GM12874 (cell line): ENCODE measurements at regions not wholly inside any gene's neighbourhood (a gene's known extent, or its start where the extent isn't known, plus 50 kb on each side); places are given as distances from the start of the nearest gene placed in this dataset.

Experiments used
- TF ChIP-seq, protein P1 (sequence below): IDR thresholded peaks from 2 replicates; pipeline ENCODE4 v1.5.1; 2011; ENCODE audit warnings: low read depth, mild to moderate bottlenecking, control low read depth, low read length, moderate library complexity; ENCODE audit not compliant: insufficient read depth

DNA sequence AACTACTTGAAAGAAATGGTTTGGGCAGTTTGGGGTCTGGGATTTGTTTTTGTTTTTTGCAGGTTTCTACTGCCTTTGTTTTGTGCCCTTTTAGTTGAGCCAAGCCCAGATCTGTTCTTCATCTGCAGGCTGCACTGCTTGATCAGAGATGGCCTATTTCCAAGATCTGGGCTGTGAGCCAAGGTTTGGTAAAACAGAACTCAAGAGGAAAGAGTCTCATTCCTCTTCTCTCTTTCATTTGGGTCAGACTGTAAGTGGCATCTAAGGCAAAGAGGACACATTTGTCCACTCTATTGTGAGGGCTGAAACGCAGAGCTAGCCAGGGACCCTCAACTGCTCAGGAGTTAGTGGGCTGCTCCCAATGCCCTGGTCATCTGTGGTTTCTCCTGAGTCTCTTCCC is 104.4 kb upstream of the UBE3A start:
- TF ChIP-seq, protein P1, sequence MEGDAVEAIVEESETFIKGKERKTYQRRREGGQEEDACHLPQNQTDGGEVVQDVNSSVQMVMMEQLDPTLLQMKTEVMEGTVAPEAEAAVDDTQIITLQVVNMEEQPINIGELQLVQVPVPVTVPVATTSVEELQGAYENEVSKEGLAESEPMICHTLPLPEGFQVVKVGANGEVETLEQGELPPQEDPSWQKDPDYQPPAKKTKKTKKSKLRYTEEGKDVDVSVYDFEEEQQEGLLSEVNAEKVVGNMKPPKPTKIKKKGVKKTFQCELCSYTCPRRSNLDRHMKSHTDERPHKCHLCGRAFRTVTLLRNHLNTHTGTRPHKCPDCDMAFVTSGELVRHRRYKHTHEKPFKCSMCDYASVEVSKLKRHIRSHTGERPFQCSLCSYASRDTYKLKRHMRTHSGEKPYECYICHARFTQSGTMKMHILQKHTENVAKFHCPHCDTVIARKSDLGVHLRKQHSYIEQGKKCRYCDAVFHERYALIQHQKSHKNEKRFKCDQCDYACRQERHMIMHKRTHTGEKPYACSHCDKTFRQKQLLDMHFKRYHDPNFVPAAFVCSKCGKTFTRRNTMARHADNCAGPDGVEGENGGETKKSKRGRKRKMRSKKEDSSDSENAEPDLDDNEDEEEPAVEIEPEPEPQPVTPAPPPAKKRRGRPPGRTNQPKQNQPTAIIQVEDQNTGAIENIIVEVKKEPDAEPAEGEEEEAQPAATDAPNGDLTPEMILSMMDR = no peak

DNA sequence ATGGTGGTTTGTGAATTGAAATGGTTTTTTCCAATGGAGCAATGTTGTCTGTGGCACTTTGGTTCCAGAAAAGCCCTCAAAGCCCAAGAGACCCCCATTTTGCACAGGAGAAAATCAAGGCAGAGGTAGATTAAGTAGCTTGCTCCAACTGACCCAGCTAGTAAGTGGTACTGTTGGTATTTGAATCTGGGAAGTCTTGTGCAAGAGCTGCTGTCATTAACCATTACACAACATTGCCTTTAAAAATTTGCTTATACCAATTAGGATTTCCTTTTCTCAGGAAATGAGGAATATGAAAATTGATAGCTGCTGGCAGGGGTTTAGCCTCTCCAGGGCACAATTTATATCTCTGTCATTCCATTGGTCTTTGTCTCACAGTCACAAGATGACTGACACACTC is 102.4 kb upstream of the UBE3A start:
- TF ChIP-seq, protein P1 = no peak

DNA sequence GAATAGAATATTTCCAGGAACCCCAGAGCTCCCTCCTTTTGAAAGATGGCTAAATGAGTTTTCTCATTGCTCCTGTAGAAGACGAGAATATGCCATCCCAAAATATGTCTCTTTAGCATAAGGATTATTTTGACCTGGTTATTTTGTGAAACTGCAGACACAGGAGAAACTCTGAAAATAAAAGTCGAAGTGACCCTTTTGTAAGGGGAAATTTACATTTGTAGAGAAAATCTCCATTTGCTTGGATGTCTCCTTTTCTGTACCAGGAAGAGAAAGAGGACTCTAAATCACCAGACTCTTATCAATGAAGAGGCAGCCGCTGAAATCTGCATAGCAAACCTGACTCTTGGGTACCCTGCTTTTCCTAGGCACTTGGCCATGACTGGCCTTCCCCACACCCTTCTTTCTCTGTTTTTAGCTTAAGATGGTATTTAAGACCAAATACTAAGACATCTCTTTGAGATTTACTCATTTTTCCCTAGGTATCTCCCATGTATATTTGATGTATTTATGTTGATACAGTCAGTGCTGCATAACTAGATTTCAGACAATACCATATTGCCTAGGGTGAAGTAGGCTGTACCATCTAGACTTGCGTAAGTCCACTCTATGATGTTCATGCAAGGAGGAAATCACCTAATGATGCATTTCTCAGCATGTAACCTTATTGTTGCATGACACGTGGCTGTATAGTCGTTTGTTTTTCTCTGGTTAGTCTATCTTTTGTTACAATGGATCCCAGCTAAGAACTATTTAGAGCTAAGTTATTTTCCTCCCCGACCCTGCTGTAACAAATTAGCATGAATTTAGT is 98.2 kb upstream of the UBE3A start:
- TF ChIP-seq, protein P1 = no peak

DNA sequence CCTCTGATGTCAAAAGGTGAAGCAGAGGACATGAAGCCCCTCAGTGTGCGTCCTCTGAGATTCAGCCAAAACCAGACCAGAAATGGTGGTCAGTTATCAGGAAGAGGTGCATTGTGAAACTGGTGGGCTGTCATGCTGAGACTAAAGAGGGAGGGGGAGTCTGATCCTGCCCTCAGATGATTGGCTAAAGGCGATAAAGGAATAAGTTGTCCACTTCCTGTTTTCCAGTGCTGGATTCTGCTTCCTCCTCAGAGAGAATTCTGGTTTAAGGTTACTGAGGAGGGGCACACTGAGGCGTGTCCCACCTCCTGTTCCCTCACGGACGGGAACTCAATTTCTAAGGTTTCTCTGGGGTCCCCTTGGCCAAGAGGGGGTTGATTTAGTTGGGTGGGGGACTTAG is 97.0 kb upstream of the UBE3A start:
- TF ChIP-seq, protein P1 = no peak

DNA sequence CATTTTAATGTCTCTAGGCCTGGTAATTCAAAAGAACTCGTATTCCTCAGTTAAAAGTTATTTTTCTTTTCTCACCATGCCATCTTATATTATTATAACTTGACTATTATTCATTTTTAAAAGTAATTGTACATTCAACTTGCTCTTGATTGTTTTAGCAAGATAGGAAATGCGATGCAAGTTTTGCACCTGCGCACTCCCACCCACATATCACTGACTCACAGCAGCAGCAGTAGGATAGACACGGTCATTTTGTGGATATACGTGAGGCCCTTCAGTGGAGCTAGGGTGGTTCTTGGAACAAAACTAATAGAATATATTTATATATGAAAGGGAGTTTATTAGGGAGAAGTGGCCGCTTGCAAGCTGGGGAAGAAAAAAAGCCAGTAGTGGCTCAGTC is 95.5 kb upstream of the UBE3A start:
- TF ChIP-seq, protein P1 = no peak

DNA sequence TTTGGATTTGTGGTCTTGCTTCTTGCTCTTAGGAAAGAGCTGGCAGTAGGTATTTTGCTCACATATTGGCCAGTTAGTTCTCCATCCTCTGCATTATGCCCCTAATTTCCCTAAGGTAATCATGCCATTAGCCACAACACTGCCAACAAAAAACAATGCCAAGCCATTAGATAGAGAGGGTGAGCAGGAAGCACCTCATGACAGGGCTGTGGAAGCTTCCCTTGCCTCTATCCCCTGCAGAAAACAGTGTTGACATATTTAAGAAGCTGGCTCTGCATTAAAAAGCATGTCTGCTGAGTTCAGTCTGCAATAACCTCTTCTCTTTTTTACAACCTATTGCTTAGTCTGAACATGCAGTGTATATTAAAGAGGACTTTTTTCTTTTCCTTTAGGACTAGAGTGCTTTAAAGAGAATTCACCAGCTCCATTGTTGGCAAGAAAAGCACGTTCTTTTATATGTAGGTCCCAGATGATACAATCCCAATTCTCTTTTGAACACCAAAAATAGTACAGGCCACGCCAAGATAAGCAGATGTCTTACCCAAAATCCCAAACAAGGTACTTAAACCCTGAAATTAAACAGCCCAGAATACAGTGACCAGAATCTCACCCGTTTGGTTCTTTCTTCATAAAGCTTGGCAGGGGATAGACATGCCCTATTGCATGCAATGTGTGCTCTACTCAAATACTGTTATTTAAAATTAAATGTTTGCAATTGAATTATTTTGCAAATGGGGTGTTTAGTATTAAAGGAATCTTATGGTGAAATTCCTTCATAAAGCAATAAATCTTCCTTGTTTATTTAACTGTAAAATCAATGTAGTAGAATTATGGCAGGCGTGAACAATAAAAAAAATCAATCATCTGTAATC is 93.7 kb upstream of the UBE3A start:
- TF ChIP-seq, protein P1 = no peak

DNA sequence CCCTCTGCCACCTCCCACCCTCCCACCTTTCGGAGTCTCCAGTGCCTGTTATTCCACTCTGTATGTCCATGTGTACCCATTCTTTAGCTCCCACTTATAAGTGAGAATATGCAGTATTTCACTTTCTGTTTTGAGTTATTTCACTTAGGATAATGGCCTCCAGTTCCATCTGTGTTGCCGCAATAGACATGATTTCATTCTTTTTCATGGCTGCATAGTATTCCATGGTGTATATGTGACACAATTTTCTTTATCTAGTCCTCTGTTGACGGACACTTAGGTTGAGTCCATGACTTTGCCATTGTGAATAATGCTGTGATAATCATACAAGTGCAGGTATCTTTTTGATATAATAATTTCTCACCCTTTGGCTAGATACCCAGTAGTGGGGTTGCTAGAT is 91.0 kb upstream of the UBE3A start:
- TF ChIP-seq, protein P1 = no peak
